IMR-90 (cell line): ENCODE measurements at regions not wholly inside any gene's neighbourhood (a gene's known extent, or its start where the extent isn't known, plus 50 kb on each side); places are given as distances from the start of the nearest gene placed in this dataset.

ENCODE experiments used
- ATAC-seq: fragments of 200-7000 bp; cut with Tn5 transposase; 2 replicates; pipeline ENCODE4 v1.9.1; 2020; ENCODE audit warnings: low read depth, mild to moderate bottlenecking, moderate library complexity
- BruUV-seq: library from RNA; stranded (reverse); fragments of 400-500 nt; replicated peaks from 2 replicates; lab custom pipeline; 2021; lab: Mats Ljungman, UMichigan
- CTCF ChIA-PET: fragments of 300-600 bp; formaldehyde crosslinking; extraction: SDS; loops from one replicate; lab custom pipeline; 2021; ENCODE audit warnings: antibody characterized with exemption; lab: Yijun Ruan, JAX
- POLR2A ChIA-PET: fragments of 300-600 bp; sonication (Branson Sonifier 250); formaldehyde crosslinking; loops from one replicate; lab custom pipeline; 2022; ENCODE audit warnings: antibody characterized with exemption; ENCODE audit not compliant: unreplicated experiment; lab: Charles Lee
- DNase-seq: peaks from one replicate; pipeline ENCODE4 v3.0.0; 2013
- H2AFZ ChIP-seq: replicated peaks from 2 replicates; pipeline ENCODE3; 2013; ENCODE audit warnings: low read length, mild to moderate bottlenecking; ENCODE audit not compliant: poor library complexity
- H2AK5ac ChIP-seq: 2 replicates; pipeline ENCODE4 v1.6.1; 2013; ENCODE audit warnings: low read depth, low read length, inconsistent platforms
- H2AK9ac ChIP-seq: replicated peaks from 2 replicates; pipeline ENCODE3; 2013; ENCODE audit warnings: mild to moderate bottlenecking, low read depth, low read length, moderate library complexity; ENCODE audit not compliant: poor library complexity
- H2BK120ac ChIP-seq: 2 replicates; pipeline ENCODE4 v1.6.1; 2013; ENCODE audit warnings: low read depth, low read length, inconsistent platforms
- H2BK15ac ChIP-seq: 3 replicates; pipeline ENCODE4 v1.6.1; 2013; ENCODE audit warnings: low read depth, low read length, inconsistent platforms
- H2BK20ac ChIP-seq: 2 replicates; pipeline ENCODE4 v1.6.1; 2013; ENCODE audit warnings: low read depth, mild to moderate bottlenecking, inconsistent platforms, low read length, moderate library complexity
- H2BK5ac ChIP-seq: 2 replicates; pipeline ENCODE4 v1.6.1; 2013; ENCODE audit warnings: mild to moderate bottlenecking, low read depth, low read length, inconsistent platforms; ENCODE audit not compliant: poor library complexity, severe bottlenecking
- H3K14ac ChIP-seq: replicated peaks from 2 replicates; pipeline ENCODE4 v1.6.1; 2013; ENCODE audit warnings: low read depth, low read length, inconsistent platforms
- H3K18ac ChIP-seq: 2 replicates; pipeline ENCODE4 v1.6.1; 2013; ENCODE audit warnings: low read depth, low read length, control low read depth
- H3K23ac ChIP-seq: 2 replicates; pipeline ENCODE4 v1.6.1; 2013; ENCODE audit warnings: low read depth, low read length, inconsistent platforms
- H3K27ac ChIP-seq: 2 replicates; pipeline ENCODE4 v1.5.1; 2013; ENCODE audit warnings: mild to moderate bottlenecking, control low read depth, low read length; ENCODE audit not compliant: insufficient read depth
- H3K27me3 ChIP-seq: 2 replicates; pipeline ENCODE4 v1.6.1; 2013; ENCODE audit warnings: low read length; ENCODE audit not compliant: control insufficient read depth, insufficient read depth
- H3K36me3 ChIP-seq: 2 replicates; pipeline ENCODE4 v1.6.1; 2013; ENCODE audit warnings: low read length, mixed read lengths; ENCODE audit not compliant: control insufficient read depth, insufficient read depth
- H3K4ac ChIP-seq: 2 replicates; pipeline ENCODE4 v1.6.1; 2013; ENCODE audit warnings: low read depth, low read length, inconsistent platforms
- H3K4me1 ChIP-seq: 2 replicates; pipeline ENCODE4 v1.6.1; 2013; ENCODE audit warnings: low read length, mixed read lengths; ENCODE audit not compliant: control insufficient read depth, insufficient read depth
- H3K4me2 ChIP-seq: 2 replicates; pipeline ENCODE4 v1.6.1; 2013; ENCODE audit warnings: low read depth, mild to moderate bottlenecking, control low read depth, low read length, moderate library complexity
- H3K4me3 ChIP-seq: 2 replicates; pipeline ENCODE4 v1.5.1; 2013; ENCODE audit warnings: low read depth, mild to moderate bottlenecking, control low read depth, low read length, moderate library complexity; ENCODE audit not compliant: insufficient read depth
- H3K56ac ChIP-seq: 2 replicates; pipeline ENCODE4 v1.6.1; 2013; ENCODE audit warnings: low read length, inconsistent platforms; ENCODE audit not compliant: insufficient read depth; ENCODE audit errors: extremely low read depth
- H3K79me1 ChIP-seq, 2 experiments: 2 replicates each; pipeline ENCODE4 v1.6.1; 2013; ENCODE audit warnings: low read length in 2 of 2, inconsistent platforms in 1 of 2, low read depth in 1 of 2
- H3K9ac ChIP-seq: 2 replicates; pipeline ENCODE4 v1.6.1; 2013; ENCODE audit warnings: low read depth, low read length, control low read depth
- H3K9me1 ChIP-seq: 2 replicates; pipeline ENCODE4 v1.6.1; 2013; ENCODE audit warnings: low read length, inconsistent platforms; ENCODE audit not compliant: insufficient read depth
- H3K9me3 ChIP-seq: 2 replicates; pipeline ENCODE4 v1.6.1; 2013; ENCODE audit warnings: low read length; ENCODE audit not compliant: control insufficient read depth, insufficient read depth
- H4K20me1 ChIP-seq: 2 replicates; pipeline ENCODE4 v1.6.1; 2013; ENCODE audit warnings: low read length, inconsistent platforms; ENCODE audit not compliant: insufficient read depth
- H4K5ac ChIP-seq: 2 replicates; pipeline ENCODE4 v1.6.1; 2013; ENCODE audit warnings: mild to moderate bottlenecking, low read depth, low read length, control low read depth
- H4K8ac ChIP-seq, 2 experiments: 2 replicates each; pipeline ENCODE4 v1.6.1; 2013; ENCODE audit warnings: low read depth in 2 of 2, low read length in 2 of 2, control low read depth in 1 of 2, inconsistent platforms in 1 of 2
- H4K91ac ChIP-seq: 2 replicates; pipeline ENCODE4 v1.6.1; 2013; ENCODE audit warnings: low read depth, low read length, inconsistent platforms; ENCODE audit not compliant: insufficient read depth
- CHD1 ChIP-seq: IDR thresholded peaks from 2 replicates; pipeline ENCODE4 v1.6.1; 2012; ENCODE audit warnings: low read depth, low read length, improper control_type of control experiment
- CTCF ChIP-seq: conservative IDR thresholded peaks from 2 replicates; pipeline ENCODE4 v1.5.1; 2012; ENCODE audit warnings: mild to moderate bottlenecking, low read depth, low read length, improper control_type of control experiment
- FOS ChIP-seq: fragments of 150-350 bp; IDR thresholded peaks from 2 replicates; pipeline ENCODE4 v1.6.1; 2016; ENCODE audit warnings: low read depth, low read length
- MAFK ChIP-seq: IDR thresholded peaks from 2 replicates; pipeline ENCODE4 v1.6.1; 2012; ENCODE audit warnings: low read depth, low read length, improper control_type of control experiment
- MAZ ChIP-seq: IDR thresholded peaks from 2 replicates; pipeline ENCODE4 v1.6.1; 2012; ENCODE audit warnings: low read depth, mild to moderate bottlenecking, low read length, improper control_type of control experiment, moderate library complexity, borderline replicate concordance
- MXI1 ChIP-seq: IDR thresholded peaks from 2 replicates; pipeline ENCODE4 v1.6.1; 2012; ENCODE audit warnings: low read depth, mild to moderate bottlenecking, low read length, moderate library complexity, borderline replicate concordance
- POLR2A ChIP-seq: IDR thresholded peaks from 2 replicates; pipeline ENCODE4 v1.6.1; 2012; ENCODE audit warnings: mild to moderate bottlenecking, low read depth, low read length
- RCOR1 ChIP-seq: IDR thresholded peaks from 2 replicates; pipeline ENCODE4 v1.6.1; 2012; ENCODE audit warnings: mild to moderate bottlenecking, low read length, improper control_type of control experiment; ENCODE audit not compliant: insufficient replicate concordance
- RFX5 ChIP-seq: IDR thresholded peaks from 2 replicates; pipeline ENCODE4 v1.8.0; 2012; ENCODE audit warnings: low read depth, mild to moderate bottlenecking, low read length, moderate library complexity
- SMC3 ChIP-seq: fragments of 150-350 bp; IDR thresholded peaks from 2 replicates; pipeline ENCODE4 v1.6.1; 2016; ENCODE audit warnings: low read depth, mild to moderate bottlenecking, antibody characterized with exemption, low read length, moderate library complexity
- WGBS, 2 experiments: methylation state at CpG; one replicate each; pipeline versions ENCODE4 v1.1.5 to v1.1.7; 2013; ENCODE audit warnings: missing lambda C conversion rate in 2 of 2; ENCODE audit not compliant: insufficient read length in 1 of 2; ENCODE audit errors: extremely low coverage in 2 of 2; 5-methylcytosine and 5-hydroxymethylcytosine counted together
- dilution Hi-C: fragments of 300-500 bp; cut with HindIII; formaldehyde crosslinking; loops from one replicate; pipeline ENCODE4 v1.14.3; 2018; ENCODE audit warnings: low sequenced_read_pairs; ENCODE audit not compliant: unreplicated experiment
- in situ Hi-C: fragments of 300-500 bp; cut with MboI; formaldehyde crosslinking; loops from 3 replicates; pipeline ENCODE4 v1.14.3; 2019; ENCODE audit warnings: low sequenced_read_pairs, inconsistent platforms, mixed read lengths
- intact Hi-C: fragments of 100-400 bp; cut with micrococcal nuclease; formaldehyde crosslinking; loops from 2 replicates; pipeline ENCODE4 v1.10.0; 2022

- intact Hi-C loops (no loop called here), dilution Hi-C loops (no loop called here), in situ Hi-C loops (no loop called here)
- BruUV-seq, result no TSS peak
- Histone ChIP-seq H3K4me1 (peaks cover 6% of the 10 kb centered on the region; the same call in 1 of the 2 replicates), H3K9me1 (no peaks in the 10 kb centered on the region; the same call in 1 of the 2 replicates), H3K79me1 (no peaks in the 10 kb centered on the region), H4K5ac (no peak overlapping the region), H3K4ac (no peak overlapping the region), H3K18ac (no peak overlapping the region), H2BK5ac (no peak overlapping the region), H3K4me3 (no peak overlapping the region), H3K23ac (no peak overlapping the region), H3K14ac (no peak overlapping the region), H4K20me1 (no peaks in the 10 kb centered on the region), H2AFZ (no peak overlapping the region), H2BK120ac (no peak overlapping the region), H2BK20ac (no peak overlapping the region), H3K9ac (no peak overlapping the region), H4K8ac (no peak overlapping the region), H3K4me2 (no peak overlapping the region), H2AK9ac (no peak overlapping the region), H4K91ac (no peak overlapping the region), H3K36me3 (no peaks in the 10 kb centered on the region), H3K27me3 (peaks cover 15% of the 10 kb centered on the region; the same call in 1 of the 2 replicates), H3K27ac (no peak overlapping the region), H3K56ac (no peak overlapping the region), H2AK5ac (no peak overlapping the region), H2BK15ac (no peak overlapping the region), H3K9me3 (no peaks in the 10 kb centered on the region)
- ChIA-PET POLR2A (no interaction called here), CTCF (no interaction called here)
- TF ChIP-seq FOS (no peak), CHD1 (no peak), RFX5 (no peak), MXI1 (no peak), CTCF (no peak), SMC3 (no peak), POLR2A (no peak), MAZ (no peak), MAFK (no peak), RCOR1 (no peak)
- DNase-seq (no peak), ATAC-seq (no peak)
- 40% methylated on average over 1 of the region's 9 CpGs; no CpG with 5 or more reads in 1 of the 2 experiments for WGBS, 2 experiments
Observed at GRCh38 chr6:166688901-166689300, 61.9 kb upstream of the RPS6KA2 start.
